Omental fat pad (tissue), 3 donors: ENCODE measurements at regions not wholly inside any gene's neighbourhood (a gene's known extent, or its start where the extent isn't known, plus 50 kb on each side); places are given as distances from the start of the nearest gene placed in this dataset.
A peak's percentile ranks its signal among the peaks of the same experiment; 100 is the strongest.

ENCODE experiments used
- ATAC-seq: fragments of 150-250 bp; one replicate; pipeline ENCODE4 v1.9.1; 2016; ENCODE audit warnings: mild to moderate bottlenecking, moderate library complexity; ENCODE audit not compliant: low FRiP score
- DNase-seq: peaks from one replicate; pipeline ENCODE4 v3.0.0-alpha.2; 2019; ENCODE audit warnings: low spot score
- CTCF ChIP-seq, 3 donors: fragments of 450-650 bp; IDR thresholded peaks; one replicate each; pipeline ENCODE4 v1.5.1; 2016 to 2017; ENCODE audit warnings: antibody characterized with exemption in 3 of 3, mild to moderate bottlenecking in 3 of 3, moderate library complexity in 2 of 3

GRCh38 chr5:174801798-174802197 is 77.4 kb downstream of the MSX2 start:
- DNase-seq, result no peak
- TF ChIP-seq CTCF (IDR thresholded peaks at IDR 0.05), result no peak
- no peak for ATAC-seq

GRCh38 chr5:174800435-174800834 is 76.1 kb downstream of the MSX2 start:
- no peak for DNase-seq
- TF ChIP-seq CTCF (IDR thresholded peaks at IDR 0.05), result no peak
- no peak for ATAC-seq

- DNase-seq (no peak), ATAC-seq (no peak)
- no peak for TF ChIP-seq CTCF (IDR thresholded peaks at IDR 0.05)
Measured at GRCh38 chr5:174799121-174799520, 74.7 kb downstream of the MSX2 start.

- DNase-seq (no peak), ATAC-seq (no peak)
- no peak for TF ChIP-seq CTCF (IDR thresholded peaks at IDR 0.05)
Measured at GRCh38 chr5:174798551-174798951, 74.2 kb downstream of the MSX2 start.

GRCh38 chr5:174796711-174797192 is 72.4 kb downstream of the MSX2 start:
- no peak for ATAC-seq
- no peak for DNase-seq
- no peak for TF ChIP-seq CTCF (IDR thresholded peaks at IDR 0.05)

GRCh38 chr5:174794931-174795672 is 70.7 kb downstream of the MSX2 start:
- ATAC-seq (no peak), DNase-seq (no peak)
- TF ChIP-seq CTCF (IDR thresholded peaks at IDR 0.05), result no peak

GRCh38 chr5:174793684-174794328 is 69.4 kb downstream of the MSX2 start:
- peak; percentile 68 for ATAC-seq
- peak; percentile 31 for DNase-seq
- no peak for TF ChIP-seq CTCF (IDR thresholded peaks at IDR 0.05)
